ENCODE measurements at regions not wholly inside any gene's neighbourhood (a gene's known extent, or its start where the extent isn't known, plus 50 kb on each side); places are given as distances from the start of the nearest gene placed in this dataset.

- no peak for DNase-seq (ENCODE audit: low read depth)
- TF ChIP-seq CTCF (IDR thresholded peaks at IDR 0.05; ENCODE audit: control insufficient read depth, extremely low read depth, insufficient read depth): no peak
Observed at GRCh38 chr5:13998254-13998653, 53.8 kb upstream of the DNAH5 start.

GRCh38 chr5:13997514-13997913 lies 53.0 kb upstream of the DNAH5 start:
- DNase-seq (ENCODE audit: low read depth): no peak
- no peak for TF ChIP-seq CTCF (IDR thresholded peaks at IDR 0.05; ENCODE audit: control insufficient read depth, extremely low read depth, insufficient read depth)
- no peak overlapping the region for H3K4me3 ChIP-seq (ENCODE audit: low read depth, low read length)

More at GRCh38 chr5:13998254-13998653, 53.8 kb upstream of the DNAH5 start:
- H3K4me3 ChIP-seq (ENCODE audit: low read depth, low read length): no peak overlapping the region

DNA sequence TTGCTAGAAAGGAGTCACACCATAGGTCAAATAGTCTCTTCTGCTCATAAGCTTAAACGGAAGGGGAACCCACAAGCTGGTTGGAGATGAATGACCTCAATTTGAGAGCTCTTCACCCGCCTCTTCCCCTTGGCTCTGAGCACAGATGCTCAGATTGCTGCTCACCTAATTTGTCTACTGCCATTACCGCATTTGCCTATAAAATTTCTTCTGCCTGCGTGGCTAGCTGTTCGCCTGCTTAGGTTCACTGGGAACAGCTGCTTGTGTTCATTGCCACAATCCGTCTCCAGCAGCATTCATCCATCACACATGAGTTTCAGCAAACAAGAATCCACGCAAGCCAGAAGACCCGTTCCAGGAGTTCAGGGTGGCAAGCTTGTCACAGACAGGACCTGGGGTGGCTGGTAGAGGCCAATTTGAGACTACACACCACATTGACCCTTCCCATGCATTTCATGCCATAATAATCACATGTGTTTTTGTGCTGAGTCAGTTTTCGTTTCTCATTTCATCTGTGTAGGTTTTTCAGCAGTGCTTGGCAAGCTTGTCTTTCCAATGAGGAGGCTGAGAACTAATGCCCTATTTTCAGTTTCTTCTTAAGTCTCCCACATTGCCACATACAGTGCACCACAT lies 50.2 kb upstream of the DNAH5 start:
- H3K4me3 ChIP-seq (ENCODE audit: low read depth, low read length): no peak overlapping the region
- TF ChIP-seq CTCF (IDR thresholded peaks at IDR 0.05; ENCODE audit: control insufficient read depth, extremely low read depth, insufficient read depth): no peak
- DNase-seq (ENCODE audit: low read depth): no peak
